SH-SY5Y (cell line): ENCODE measurements at regions not wholly inside any gene's neighbourhood (a gene's known extent, or its start where the extent isn't known, plus 50 kb on each side); places are given as distances from the start of the nearest gene placed in this dataset.

ENCODE experiments used
- GATA2 ChIP-seq: IDR thresholded peaks from 2 replicates; pipeline ENCODE4 v1.6.1; 2011; ENCODE audit warnings: mild to moderate bottlenecking, low read depth, low read length
- GATA3 ChIP-seq: IDR thresholded peaks from 2 replicates; pipeline ENCODE4 v1.6.1; 2011; ENCODE audit warnings: low read depth, mild to moderate bottlenecking, low read length, moderate library complexity

DNA sequence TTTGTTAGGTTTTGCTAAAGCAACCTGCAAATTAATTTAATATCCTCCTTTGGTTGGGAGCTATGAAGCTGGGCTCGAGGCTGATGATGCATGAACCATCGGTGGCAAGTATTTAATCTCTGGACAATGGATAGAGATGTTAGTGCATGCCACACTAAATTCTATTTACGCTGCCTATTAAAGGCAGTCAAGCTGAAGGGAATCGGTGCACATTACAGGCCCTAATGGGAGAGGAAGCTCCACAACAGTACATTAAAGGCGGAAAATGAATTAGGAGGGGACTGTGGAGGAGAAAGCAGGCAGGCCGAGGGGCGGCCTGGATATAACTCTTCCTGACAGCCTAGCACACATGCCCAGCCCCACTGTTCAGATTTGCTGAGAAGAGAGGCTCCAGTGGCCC lies 132.4 kb upstream of the MAFB start:
- no peak for TF ChIP-seq GATA3
- TF ChIP-seq GATA2: no peak
